ENCODE measurements at regions not wholly inside any gene's neighbourhood (a gene's known extent, or its start where the extent isn't known, plus 50 kb on each side); places are given as distances from the start of the nearest gene placed in this dataset.

GRCh38 chr9:84068872-84069271 is 88.3 kb downstream of the RMI1 start (continued):
- no peak for TF ChIP-seq REST (IDR thresholded peaks at IDR 0.05; ENCODE audit: low read depth, low read length)
- no peak for TF ChIP-seq JUND (IDR thresholded peaks at IDR 0.05)
- no peak for TF ChIP-seq TCF12 (IDR thresholded peaks at IDR 0.05)
- TF ChIP-seq TEAD4 (IDR thresholded peaks at IDR 0.05; ENCODE audit: borderline replicate concordance, insufficient read depth) = no peak
- no peak for TF ChIP-seq CHD2 (IDR thresholded peaks at IDR 0.05; ENCODE audit: low read length, partially characterized antibody)

- H3K79me2 ChIP-seq (ENCODE audit: insufficient read depth) = no peaks in the 10 kb centered on the region
- H3K9me2 ChIP-seq = no peaks in the 10 kb centered on the region
- no peaks in the 10 kb centered on the region for H4K20me1 ChIP-seq (ENCODE audit: insufficient read depth)
- H3K4me2 ChIP-seq = no peak overlapping the region
- no peaks in the 10 kb centered on the region for H3K36me3 ChIP-seq (replicated peaks in 1 of 2; ENCODE audit: control insufficient read depth in 1 of 2, insufficient read depth in 2 of 2, low read length in 1 of 2)
- H3K9ac ChIP-seq = no peak overlapping the region
- no peak overlapping the region for H3K4me3 ChIP-seq (ENCODE audit: low read depth in 2 of 2, low read length in 1 of 2)
- 61% methylated on average over 8 of the region's 8 CpGs for WGBS (ENCODE audit: low lambda C conversion rate)
- no peaks in the 10 kb centered on the region for H3F3A ChIP-seq (replicated peaks; ENCODE audit: insufficient read depth)
- TF ChIP-seq RXRA (IDR thresholded peaks at IDR 0.05; ENCODE audit: borderline replicate concordance, low read depth) (no peak), CHD2 (IDR thresholded peaks at IDR 0.05; ENCODE audit: low read length, partially characterized antibody) (no peak), GABPA (IDR thresholded peaks at IDR 0.05; ENCODE audit: low read depth) (no peak), FOXM1 (IDR thresholded peaks at IDR 0.05; ENCODE audit: low read depth) (no peak), RFX5 (IDR thresholded peaks at IDR 0.05; ENCODE audit: low read length) (no peak), MEF2A (IDR thresholded peaks at IDR 0.05; ENCODE audit: borderline replicate concordance, low read depth) (no peak), SMC3 (IDR thresholded peaks at IDR 0.05; ENCODE audit: low read depth, low read length) (no peak), TAF1 (IDR thresholded peaks at IDR 0.05; ENCODE audit: borderline replicate concordance, low read depth, low read length) (no peak), MXI1 (IDR thresholded peaks at IDR 0.05; ENCODE audit: low read depth, low read length) (no peak)
- TF ChIP-seq, protein P1, sequence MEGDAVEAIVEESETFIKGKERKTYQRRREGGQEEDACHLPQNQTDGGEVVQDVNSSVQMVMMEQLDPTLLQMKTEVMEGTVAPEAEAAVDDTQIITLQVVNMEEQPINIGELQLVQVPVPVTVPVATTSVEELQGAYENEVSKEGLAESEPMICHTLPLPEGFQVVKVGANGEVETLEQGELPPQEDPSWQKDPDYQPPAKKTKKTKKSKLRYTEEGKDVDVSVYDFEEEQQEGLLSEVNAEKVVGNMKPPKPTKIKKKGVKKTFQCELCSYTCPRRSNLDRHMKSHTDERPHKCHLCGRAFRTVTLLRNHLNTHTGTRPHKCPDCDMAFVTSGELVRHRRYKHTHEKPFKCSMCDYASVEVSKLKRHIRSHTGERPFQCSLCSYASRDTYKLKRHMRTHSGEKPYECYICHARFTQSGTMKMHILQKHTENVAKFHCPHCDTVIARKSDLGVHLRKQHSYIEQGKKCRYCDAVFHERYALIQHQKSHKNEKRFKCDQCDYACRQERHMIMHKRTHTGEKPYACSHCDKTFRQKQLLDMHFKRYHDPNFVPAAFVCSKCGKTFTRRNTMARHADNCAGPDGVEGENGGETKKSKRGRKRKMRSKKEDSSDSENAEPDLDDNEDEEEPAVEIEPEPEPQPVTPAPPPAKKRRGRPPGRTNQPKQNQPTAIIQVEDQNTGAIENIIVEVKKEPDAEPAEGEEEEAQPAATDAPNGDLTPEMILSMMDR (IDR thresholded peaks at IDR 0.05) = no peak
- no peak overlapping the region for H3K27ac ChIP-seq (ENCODE audit: low read depth in 2 of 2, low read length in 1 of 2)
- no peaks in the 10 kb centered on the region for H3K27me3 ChIP-seq (ENCODE audit: insufficient read depth)
- POLR2A ChIA-PET = no interaction called here
- no peak overlapping the region for H2AFZ ChIP-seq (ENCODE audit: low read depth)
- H3K4me1 ChIP-seq (ENCODE audit: control insufficient read depth in 1 of 2, insufficient read depth in 2 of 2, low read depth in 1 of 2, low read length in 1 of 2) = no peaks in the 10 kb centered on the region
- no peak for DNase-seq
- H3K9me3 ChIP-seq = no peaks in the 10 kb centered on the region
- CTCF ChIA-PET = no interaction called here
Observed at GRCh38 chr9:84070590-84070989, 90.0 kb downstream of the RMI1 start.

Data from SK-N-SH (cell line).